Upper lobe of right lung (tissue), 1 donor: ENCODE measurements at regions not wholly inside any gene's neighbourhood (a gene's known extent, or its start where the extent isn't known, plus 50 kb on each side); places are given as distances from the start of the nearest gene placed in this dataset.
"Not testable (repeated sequence)": the region's sequence is repeated elsewhere in the genome, so short reads cannot be mapped to it uniquely, and the experiment has no call there.

Experiments used
- ATAC-seq: fragments of 200-7000 bp; cut with Tn5 transposase; one replicate; pipeline ENCODE4 v1.9.1; 2020; ENCODE audit warnings: mild to moderate bottlenecking, moderate library complexity
- DNase-seq: peaks from one replicate; pipeline ENCODE4 v3.0.0-alpha.2; 2020
- H3K27ac ChIP-seq: fragments of 200-600 bp; one replicate; pipeline ENCODE4 v1.8.0; 2022
- H3K27me3 ChIP-seq: fragments of 200-600 bp; one replicate; pipeline ENCODE4 v1.8.0; 2022; ENCODE audit warnings: mild to moderate bottlenecking
- H3K36me3 ChIP-seq: fragments of 200-600 bp; one replicate; pipeline ENCODE4 v1.8.0; 2022
- H3K4me1 ChIP-seq: fragments of 200-600 bp; one replicate; pipeline ENCODE4 v1.8.0; 2022
- H3K4me3 ChIP-seq: fragments of 200-600 bp; one replicate; pipeline ENCODE4 v1.8.0; 2022; ENCODE audit warnings: mild to moderate bottlenecking
- H3K9me3 ChIP-seq: fragments of 200-600 bp; one replicate; pipeline ENCODE4 v1.8.0; 2022
- intact Hi-C: fragments of 100-400 bp; cut with DNase I; formaldehyde crosslinking; loops from one replicate; pipeline ENCODE4 v1.11.0; 2022
- TF ChIP-seq, protein P1 (sequence below): fragments of 200-600 bp; IDR thresholded peaks from one replicate; pipeline ENCODE4 v1.8.0; 2022; ENCODE audit warnings: antibody characterized with exemption
- donor health status: DM: no; HTN: yes; CAD: no; lungs with severe emphysema.

DNA sequence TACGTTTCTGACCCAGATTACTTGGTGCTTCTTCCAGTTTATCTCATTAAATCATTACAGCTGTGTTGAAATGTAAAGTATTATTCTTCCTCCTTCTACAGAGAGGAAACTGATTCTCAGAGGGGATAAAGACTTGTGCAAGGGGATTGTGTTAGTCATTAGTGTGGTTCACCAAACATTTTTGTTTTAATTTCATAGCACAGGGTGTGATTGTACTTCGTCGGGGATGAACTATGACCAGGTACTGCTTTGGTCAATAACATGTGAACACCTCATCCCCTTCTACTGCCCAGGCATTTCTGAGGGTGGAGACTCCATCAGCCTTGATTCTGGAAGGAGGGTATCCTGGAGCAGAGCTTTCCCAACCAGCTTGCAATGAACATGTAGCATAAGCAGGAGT lies 120.2 kb upstream of the ALX4 start:
- DNase-seq (no peak), ATAC-seq (peak; percentile 43)
- no peaks in the 10 kb centered on the region for H3K4me1 ChIP-seq
- H3K36me3 ChIP-seq: no peaks in the 10 kb centered on the region
- no peak overlapping the region for H3K4me3 ChIP-seq
- peaks cover 19% of the 10 kb centered on the region for H3K27me3 ChIP-seq
- no peaks in the 10 kb centered on the region for H3K9me3 ChIP-seq
- no peak overlapping the region for H3K27ac ChIP-seq
- intact Hi-C loops: no loop called here
- TF ChIP-seq, protein P1, sequence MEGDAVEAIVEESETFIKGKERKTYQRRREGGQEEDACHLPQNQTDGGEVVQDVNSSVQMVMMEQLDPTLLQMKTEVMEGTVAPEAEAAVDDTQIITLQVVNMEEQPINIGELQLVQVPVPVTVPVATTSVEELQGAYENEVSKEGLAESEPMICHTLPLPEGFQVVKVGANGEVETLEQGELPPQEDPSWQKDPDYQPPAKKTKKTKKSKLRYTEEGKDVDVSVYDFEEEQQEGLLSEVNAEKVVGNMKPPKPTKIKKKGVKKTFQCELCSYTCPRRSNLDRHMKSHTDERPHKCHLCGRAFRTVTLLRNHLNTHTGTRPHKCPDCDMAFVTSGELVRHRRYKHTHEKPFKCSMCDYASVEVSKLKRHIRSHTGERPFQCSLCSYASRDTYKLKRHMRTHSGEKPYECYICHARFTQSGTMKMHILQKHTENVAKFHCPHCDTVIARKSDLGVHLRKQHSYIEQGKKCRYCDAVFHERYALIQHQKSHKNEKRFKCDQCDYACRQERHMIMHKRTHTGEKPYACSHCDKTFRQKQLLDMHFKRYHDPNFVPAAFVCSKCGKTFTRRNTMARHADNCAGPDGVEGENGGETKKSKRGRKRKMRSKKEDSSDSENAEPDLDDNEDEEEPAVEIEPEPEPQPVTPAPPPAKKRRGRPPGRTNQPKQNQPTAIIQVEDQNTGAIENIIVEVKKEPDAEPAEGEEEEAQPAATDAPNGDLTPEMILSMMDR: no peak

DNA sequence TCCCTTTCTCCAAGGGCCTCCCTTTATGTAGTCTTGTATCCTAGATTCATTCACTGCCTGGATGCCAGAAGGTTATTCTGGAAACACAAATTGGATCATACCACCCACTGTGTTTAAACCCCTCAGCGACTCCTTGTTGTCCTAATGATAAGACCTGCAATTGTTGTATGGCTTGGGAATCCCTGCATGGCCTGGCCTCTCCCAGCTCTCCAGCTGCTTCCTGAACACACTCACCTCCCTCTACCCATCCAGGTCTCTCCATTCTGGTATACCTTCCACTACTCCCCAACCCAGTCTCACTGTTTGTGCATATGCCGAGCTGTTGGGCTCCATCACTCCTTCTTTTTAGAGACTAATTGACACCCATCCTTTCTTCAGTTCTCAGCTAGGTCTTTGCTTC lies 124.3 kb upstream of the ALX4 start:
- no peak overlapping the region for H3K27ac ChIP-seq
- DNase-seq: no peak
- no peaks in the 10 kb centered on the region for H3K36me3 ChIP-seq
- H3K4me1 ChIP-seq: no peaks in the 10 kb centered on the region
- intact Hi-C loops: no loop called here
- H3K9me3 ChIP-seq: no peaks in the 10 kb centered on the region
- H3K4me3 ChIP-seq: no peak overlapping the region
- no peaks in the 10 kb centered on the region for H3K27me3 ChIP-seq
- ATAC-seq: no peak
- TF ChIP-seq, protein P1: no peak

DNA sequence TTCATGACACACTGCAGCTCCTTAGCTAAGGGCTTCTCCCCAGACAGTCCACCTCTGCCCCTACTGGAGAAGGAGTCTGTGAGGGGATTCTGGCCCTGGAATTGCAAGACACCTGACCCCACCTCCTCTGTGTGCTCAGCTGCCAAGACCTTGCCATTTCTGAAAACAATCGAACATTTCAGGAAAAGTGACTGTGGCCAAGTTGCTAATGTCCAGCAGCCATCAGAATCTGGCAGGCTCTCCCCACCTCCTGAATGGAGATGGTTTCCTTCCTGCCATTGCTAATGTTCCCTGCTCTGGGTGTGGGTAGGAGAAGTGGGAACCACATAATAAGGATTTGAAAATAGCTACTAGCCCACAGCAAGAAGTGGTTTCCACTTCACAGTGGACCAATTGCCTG lies 127.2 kb upstream of the ALX4 start:
- Histone ChIP-seq H3K27ac (no peak overlapping the region), H3K4me3 (no peak overlapping the region), H3K4me1 (no peaks in the 10 kb centered on the region), H3K9me3 (no peaks in the 10 kb centered on the region), H3K36me3 (no peaks in the 10 kb centered on the region), H3K27me3 (no peaks in the 10 kb centered on the region)
- ATAC-seq: no peak
- DNase-seq: no peak
- intact Hi-C loops: no loop called here
- TF ChIP-seq, protein P1: no peak

DNA sequence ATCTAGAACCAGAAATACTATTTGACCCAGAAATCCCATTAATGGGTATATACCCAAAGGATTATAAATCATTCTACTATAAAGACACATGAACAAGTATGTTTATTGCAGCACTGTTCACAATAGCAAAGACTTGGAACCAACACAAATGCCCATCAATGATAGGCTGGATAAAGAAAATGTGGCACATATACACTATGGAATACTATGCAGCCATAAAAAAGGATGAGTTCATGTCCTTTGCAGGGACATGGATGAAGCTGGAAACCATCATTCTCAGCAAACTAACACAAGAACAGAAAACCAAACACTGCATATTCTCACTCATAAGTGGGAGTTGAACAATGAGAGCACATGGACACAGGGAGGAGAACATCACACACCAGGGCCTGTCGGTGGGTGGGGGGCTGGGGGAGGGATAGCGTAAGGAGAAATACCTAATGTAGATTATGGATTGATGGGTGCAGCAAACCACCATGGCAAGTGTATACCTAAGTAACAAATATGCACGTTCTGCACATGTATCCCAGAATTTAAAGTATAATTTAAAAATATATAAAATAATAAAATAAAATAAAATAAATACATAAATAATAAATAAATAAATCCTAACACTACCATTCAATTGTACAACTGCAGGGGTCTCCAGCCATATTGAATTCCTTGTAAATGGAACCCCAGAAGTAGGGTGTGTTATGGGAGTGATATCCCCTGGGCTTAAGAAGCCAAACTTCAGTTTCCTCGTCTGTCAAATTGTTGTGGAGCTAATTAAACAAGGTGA lies 122.4 kb upstream of the CD82 start:
- H3K36me3 ChIP-seq, H3K4me3 ChIP-seq, H3K27ac ChIP-seq, H3K4me1 ChIP-seq, ATAC-seq, H3K27me3 ChIP-seq, DNase-seq, H3K9me3 ChIP-seq, intact Hi-C loops: not testable (repeated sequence)

DNA sequence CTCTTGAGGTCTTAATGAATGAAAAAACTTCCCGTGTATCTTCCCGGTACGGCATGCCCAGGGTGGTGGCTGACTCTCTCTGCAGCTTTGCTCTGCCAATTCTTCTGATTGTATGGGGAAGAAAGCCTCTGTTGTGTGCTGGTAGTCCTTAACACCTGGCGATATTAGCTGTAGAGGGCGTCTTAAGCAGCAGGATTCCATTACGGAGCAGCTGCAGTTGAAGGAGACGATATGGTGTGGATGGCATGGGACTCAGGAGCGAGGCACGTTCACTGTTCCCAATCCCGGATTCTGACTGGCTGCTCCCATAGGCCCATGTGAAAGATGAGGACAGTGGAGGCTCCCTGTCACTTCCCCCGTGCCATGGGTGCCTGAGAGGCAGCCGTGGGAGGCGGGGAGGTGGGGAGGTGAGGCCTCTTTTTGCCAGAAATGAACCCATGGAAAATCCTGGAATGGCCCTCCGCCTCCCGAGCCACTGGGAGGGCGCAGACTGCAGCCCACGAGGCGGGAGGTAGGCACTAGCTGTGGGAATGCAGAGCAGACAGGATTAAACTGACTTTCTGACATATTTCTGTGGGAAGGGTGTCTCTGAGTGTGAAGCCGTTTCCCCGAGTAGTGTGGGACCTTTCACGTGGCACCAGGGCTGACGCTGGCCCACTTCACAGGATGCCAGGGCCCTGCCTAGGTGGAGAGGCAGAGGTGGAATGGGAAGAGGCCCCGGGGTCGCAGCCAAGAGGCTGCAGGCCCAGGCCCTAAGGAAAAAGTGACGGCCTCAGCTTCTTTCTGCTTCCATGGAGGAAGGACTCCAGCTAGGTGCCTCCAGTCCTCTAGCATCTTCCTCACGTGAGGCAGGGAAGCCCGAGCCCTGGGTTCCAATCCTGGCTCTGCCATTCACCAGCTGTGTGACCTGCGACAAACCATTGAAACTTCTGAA lies 121.4 kb upstream of the CD82 start:
- Histone ChIP-seq H3K27ac (no peak overlapping the region), H3K4me3 (no peak overlapping the region), H3K27me3 (no peaks in the 10 kb centered on the region), H3K9me3 (no peaks in the 10 kb centered on the region), H3K4me1 (no peaks in the 10 kb centered on the region), H3K36me3 (no peaks in the 10 kb centered on the region)
- intact Hi-C loops: no loop called here
- ATAC-seq (no peak), DNase-seq (no peak)
- TF ChIP-seq, protein P1: no peak

DNA sequence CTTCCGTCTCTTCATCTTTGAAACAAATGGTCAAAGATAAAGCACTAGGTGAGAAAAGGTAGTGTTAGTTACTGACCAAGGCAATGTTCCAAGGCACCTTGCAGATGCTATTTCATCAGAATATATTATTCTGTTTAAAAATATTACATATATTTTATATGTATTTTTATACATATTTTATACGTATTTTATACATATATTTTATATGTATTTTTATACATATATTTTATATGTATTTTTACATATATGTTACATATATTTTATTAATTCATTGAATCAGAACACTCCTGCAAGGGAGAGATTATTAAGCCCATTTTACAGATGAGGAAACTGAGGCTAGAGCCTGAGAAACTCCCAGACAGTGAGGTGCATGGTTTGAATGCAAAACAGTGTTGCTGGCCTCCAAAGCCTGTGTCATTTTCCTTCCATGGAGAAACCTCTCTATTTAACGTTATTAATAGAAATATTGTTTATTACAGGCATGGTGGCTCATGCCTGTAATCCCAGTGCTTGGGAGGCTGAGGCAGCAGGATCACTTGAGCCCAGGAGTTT lies 120.6 kb upstream of the CD82 start:
- Histone ChIP-seq H3K36me3 (no peaks in the 10 kb centered on the region), H3K4me1 (no peaks in the 10 kb centered on the region), H3K27me3 (no peaks in the 10 kb centered on the region), H3K9me3 (no peaks in the 10 kb centered on the region), H3K27ac (no peak overlapping the region), H3K4me3 (no peak overlapping the region)
- TF ChIP-seq, protein P1: no peak
- no peak for DNase-seq
- ATAC-seq: no peak
- intact Hi-C loops: no loop called here
